ENCODE measurements at regions not wholly inside any gene's neighbourhood (a gene's known extent, or its start where the extent isn't known, plus 50 kb on each side); places are given as distances from the start of the nearest gene placed in this dataset.

- DNase-seq = no peak
- no peak overlapping the region for H3K4me3 ChIP-seq
- intact Hi-C loops (cut with DNase I) = no loop called here
- no peak for ATAC-seq
- no peaks in the 10 kb centered on the region for H3K27me3 ChIP-seq
- TF ChIP-seq, protein P1, sequence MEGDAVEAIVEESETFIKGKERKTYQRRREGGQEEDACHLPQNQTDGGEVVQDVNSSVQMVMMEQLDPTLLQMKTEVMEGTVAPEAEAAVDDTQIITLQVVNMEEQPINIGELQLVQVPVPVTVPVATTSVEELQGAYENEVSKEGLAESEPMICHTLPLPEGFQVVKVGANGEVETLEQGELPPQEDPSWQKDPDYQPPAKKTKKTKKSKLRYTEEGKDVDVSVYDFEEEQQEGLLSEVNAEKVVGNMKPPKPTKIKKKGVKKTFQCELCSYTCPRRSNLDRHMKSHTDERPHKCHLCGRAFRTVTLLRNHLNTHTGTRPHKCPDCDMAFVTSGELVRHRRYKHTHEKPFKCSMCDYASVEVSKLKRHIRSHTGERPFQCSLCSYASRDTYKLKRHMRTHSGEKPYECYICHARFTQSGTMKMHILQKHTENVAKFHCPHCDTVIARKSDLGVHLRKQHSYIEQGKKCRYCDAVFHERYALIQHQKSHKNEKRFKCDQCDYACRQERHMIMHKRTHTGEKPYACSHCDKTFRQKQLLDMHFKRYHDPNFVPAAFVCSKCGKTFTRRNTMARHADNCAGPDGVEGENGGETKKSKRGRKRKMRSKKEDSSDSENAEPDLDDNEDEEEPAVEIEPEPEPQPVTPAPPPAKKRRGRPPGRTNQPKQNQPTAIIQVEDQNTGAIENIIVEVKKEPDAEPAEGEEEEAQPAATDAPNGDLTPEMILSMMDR (IDR thresholded peaks at IDR 0.05) = no peak
- H3K4me1 ChIP-seq = no peaks in the 10 kb centered on the region
- H3K36me3 ChIP-seq = no peaks in the 10 kb centered on the region
- H3K27ac ChIP-seq = no peak overlapping the region
- no peaks in the 10 kb centered on the region for H3K9me3 ChIP-seq
Observed at GRCh38 chr10:90984898-90985297, 64.0 kb upstream of the ANKRD1 start.

GRCh38 chr10:90985321-90985933 lies 64.5 kb upstream of the ANKRD1 start:
- intact Hi-C loops (cut with DNase I) = no loop called here
- Histone ChIP-seq H3K36me3 (no peaks in the 10 kb centered on the region), H3K4me3 (no peak overlapping the region), H3K9me3 (no peaks in the 10 kb centered on the region), H3K27ac (no peak overlapping the region), H3K27me3 (no peaks in the 10 kb centered on the region), H3K4me1 (no peaks in the 10 kb centered on the region)
- no peak for ATAC-seq
- no peak for DNase-seq
- TF ChIP-seq, protein P1 (IDR thresholded peaks at IDR 0.05) = no peak

GRCh38 chr10:90986136-90986760 lies 65.4 kb upstream of the ANKRD1 start:
- H3K27ac ChIP-seq = no peak overlapping the region
- intact Hi-C loops (cut with DNase I) = no loop called here
- ATAC-seq (no peak), DNase-seq (no peak)
- no peaks in the 10 kb centered on the region for H3K36me3 ChIP-seq
- TF ChIP-seq, protein P1 (IDR thresholded peaks at IDR 0.05) = no peak
- H3K4me1 ChIP-seq = no peaks in the 10 kb centered on the region
- no peaks in the 10 kb centered on the region for H3K27me3 ChIP-seq
- no peaks in the 10 kb centered on the region for H3K9me3 ChIP-seq
- H3K4me3 ChIP-seq = no peak overlapping the region

DNA sequence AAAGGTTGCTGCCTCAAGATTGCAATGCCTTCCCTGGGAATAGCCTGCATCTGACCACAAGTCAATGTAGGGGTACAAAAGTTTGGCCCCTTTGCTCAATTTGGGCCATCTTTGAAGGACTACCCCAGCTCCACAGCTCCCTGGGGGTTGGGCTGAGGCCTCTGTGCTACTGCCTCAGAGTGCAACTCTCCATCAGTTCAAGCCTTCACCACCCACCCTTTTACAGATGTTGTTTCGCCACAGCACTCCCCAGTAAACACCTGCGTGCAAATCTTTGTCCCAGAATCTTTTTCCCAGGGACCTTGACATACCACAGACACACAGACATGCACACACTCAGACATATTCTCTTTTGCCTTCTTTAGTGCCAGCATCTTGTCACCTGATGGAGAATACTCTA lies 66.0 kb upstream of the ANKRD1 start:
- ATAC-seq (no peak), DNase-seq (no peak)
- no peaks in the 10 kb centered on the region for H3K9me3 ChIP-seq
- TF ChIP-seq, protein P1 (IDR thresholded peaks at IDR 0.05) = no peak
- H3K36me3 ChIP-seq = no peaks in the 10 kb centered on the region
- H3K4me1 ChIP-seq = no peaks in the 10 kb centered on the region
- no peaks in the 10 kb centered on the region for H3K27me3 ChIP-seq
- H3K27ac ChIP-seq = no peak overlapping the region
- intact Hi-C loops (cut with DNase I) = no loop called here
- H3K4me3 ChIP-seq = no peak overlapping the region

- ATAC-seq = no peak
- Histone ChIP-seq H3K9me3 (no peaks in the 10 kb centered on the region), H3K4me1 (no peaks in the 10 kb centered on the region), H3K36me3 (no peaks in the 10 kb centered on the region), H3K27ac (no peak overlapping the region), H3K27me3 (no peaks in the 10 kb centered on the region), H3K4me3 (no peak overlapping the region)
- DNase-seq = no peak
- TF ChIP-seq, protein P1 (IDR thresholded peaks at IDR 0.05) = no peak
- intact Hi-C loops (cut with DNase I) = no loop called here
Observed at GRCh38 chr10:90987383-90987782, 66.5 kb upstream of the ANKRD1 start.
